ENCODE measurements at regions not wholly inside any gene's neighbourhood (a gene's known extent, or its start where the extent isn't known, plus 50 kb on each side); places are given as distances from the start of the nearest gene placed in this dataset.

- no peak for TF ChIP-seq CTCF (IDR thresholded peaks at IDR 0.05)
- no peak for TF ChIP-seq POLR2A (IDR thresholded peaks at IDR 0.05)
These were observed 106.0 kb upstream of the TNFAIP3 start for GRCh38 chr6:137761072-137761471.

All from lower leg skin (tissue), 3 donors.